RWPE1 (cell line): ENCODE measurements at regions not wholly inside any gene's neighbourhood (a gene's known extent, or its start where the extent isn't known, plus 50 kb on each side); places are given as distances from the start of the nearest gene placed in this dataset.

Experiments used
- CTCF ChIA-PET: fragments of 350-600 bp; sonication (Branson Sonifier 250); formaldehyde crosslinking; extraction: SDS; loops from one replicate; lab custom pipeline; 2021; lab: Yijun Ruan, JAX
- POLR2A ChIA-PET: fragments of 400-600 bp; formaldehyde crosslinking; extraction: SDS; loops from one replicate; lab custom pipeline; 2020; ENCODE audit warnings: antibody characterized with exemption; ENCODE audit not compliant: low non-redundant PET; lab: Yijun Ruan, JAX
- DNase-seq: peaks from one replicate; pipeline ENCODE4 v3.0.0; 2012; ENCODE audit warnings: low spot score
- H3K27ac ChIP-seq: fragments of 450-650 bp; 2 replicates; pipeline ENCODE4 v1.5.1; 2017
- CTCF ChIP-seq: fragments of 450-650 bp; conservative IDR thresholded peaks from 2 replicates; pipeline ENCODE4 v1.5.1; 2017; ENCODE audit warnings: low read depth, mild to moderate bottlenecking

GRCh38 chr3:176696816-176697215, 500.5 kb downstream of the TBL1XR1 start:
- no peak overlapping the region for H3K27ac ChIP-seq
- CTCF ChIA-PET = interaction anchor here (0.7 kb wide), 1 partner anchor 105 kb away, joined by 3 read pairs; no protein-coding TSS in a partner anchor
- POLR2A ChIA-PET = no interaction called here
- DNase-seq = no peak
- no peak for TF ChIP-seq CTCF

GRCh38 chr3:176692966-176693785, 504.1 kb downstream of the TBL1XR1 start:
- POLR2A ChIA-PET = no interaction called here
- CTCF ChIA-PET = interaction anchor here (0.6 kb wide), 1 partner anchor 1325 kb away, joined by 3 read pairs; no protein-coding TSS in a partner anchor
- no peak overlapping the region for H3K27ac ChIP-seq
- no peak for DNase-seq
- TF ChIP-seq CTCF = no peak

- DNase-seq = no peak
- CTCF ChIA-PET = interaction anchor here (0.6 kb wide), 1 partner anchor 1326 kb away, joined by 3 read pairs; no protein-coding TSS in a partner anchor
- no peak overlapping the region for H3K27ac ChIP-seq
- POLR2A ChIA-PET = no interaction called here
- no peak for TF ChIP-seq CTCF
Observed at GRCh38 chr3:176692199-176692965, 504.9 kb downstream of the TBL1XR1 start.

- ChIA-PET POLR2A (no interaction called here), CTCF (no interaction called here)
- no peak for DNase-seq
- no peak for TF ChIP-seq CTCF
- no peak overlapping the region for H3K27ac ChIP-seq
Observed at GRCh38 chr3:176690083-176690869, 507.0 kb downstream of the TBL1XR1 start.

GRCh38 chr3:176687754-176688153, 509.5 kb downstream of the TBL1XR1 start:
- ChIA-PET CTCF (interaction anchor here (0.6 kb wide), 1 partner anchor 59 kb away, joined by 5 read pairs; no protein-coding TSS in a partner anchor), POLR2A (no interaction called here)
- H3K27ac ChIP-seq = no peak overlapping the region
- DNase-seq = no peak
- TF ChIP-seq CTCF = no peak

GRCh38 chr3:176683382-176683781, 513.9 kb downstream of the TBL1XR1 start:
- ChIA-PET CTCF (no interaction called here), POLR2A (no interaction called here)

More at GRCh38 chr3:176683382-176683781, 513.9 kb downstream of the TBL1XR1 start:
- no peak for TF ChIP-seq CTCF
- no peak for DNase-seq
- H3K27ac ChIP-seq = no peak overlapping the region
